NOMO-1 (cell line): ENCODE measurements at regions not wholly inside any gene's neighbourhood (a gene's known extent, or its start where the extent isn't known, plus 50 kb on each side); places are given as distances from the start of the nearest gene placed in this dataset.
"Not testable (repeated sequence)": the region's sequence is repeated elsewhere in the genome, so short reads cannot be mapped to it uniquely, and the experiment has no call there.

Source experiments
- DNase-seq, 2 experiments: peaks; one replicate each; lab custom pipeline; 2025; ENCODE audit not compliant: unreplicated experiment in 2 of 2; lab: John Stamatoyannopoulos, UW

GRCh38 chr2:236632295-236633218 lies 62.9 kb downstream of the ACKR3 start:
- no peak for DNase-seq

GRCh38 chr2:236633219-236633570 lies 63.6 kb downstream of the ACKR3 start:
- DNase-seq, result no peak

- DNase-seq, result no peak
Measured at GRCh38 chr2:236633775-236634560, 64.3 kb downstream of the ACKR3 start.

GRCh38 chr2:236636261-236636660 lies 66.6 kb downstream of the ACKR3 start:
- no peak for DNase-seq

- DNase-seq, result no peak
Measured at GRCh38 chr2:236636714-236637470, 67.3 kb downstream of the ACKR3 start.

- no peak for DNase-seq
Measured at GRCh38 chr2:236637686-236638569, 68.3 kb downstream of the ACKR3 start.

GRCh38 chr2:236638707-236639106 lies 69.1 kb downstream of the ACKR3 start:
- DNase-seq, result no peak

- DNase-seq, result no peak
Measured at GRCh38 chr2:236639461-236640235, 70.0 kb downstream of the ACKR3 start.

- no peak for DNase-seq
Measured at GRCh38 chr2:236641051-236641726, 71.6 kb downstream of the ACKR3 start.

GRCh38 chr2:236642125-236642524 lies 72.5 kb downstream of the ACKR3 start:
- no peak for DNase-seq

- no peak for DNase-seq
Measured at GRCh38 chr2:236642584-236643291, 73.1 kb downstream of the ACKR3 start.

- DNase-seq, result no peak
Measured at GRCh38 chr2:236643480-236643879, 73.9 kb downstream of the ACKR3 start.

- DNase-seq, result no peak
Measured at GRCh38 chr2:236644067-236644466, 74.4 kb downstream of the ACKR3 start.

- DNase-seq, result no peak
Measured at GRCh38 chr2:236644502-236644911, 74.9 kb downstream of the ACKR3 start.

GRCh38 chr2:236645141-236645540 lies 75.5 kb downstream of the ACKR3 start:
- DNase-seq, result not testable (repeated sequence)

- DNase-seq, result no peak
Measured at GRCh38 chr2:236646441-236646840, 76.8 kb downstream of the ACKR3 start.

GRCh38 chr2:236646871-236647270 lies 77.2 kb downstream of the ACKR3 start:
- no peak for DNase-seq

GRCh38 chr2:236647621-236648020 lies 78.0 kb downstream of the ACKR3 start:
- DNase-seq, result no peak
